ENCODE measurements at regions not wholly inside any gene's neighbourhood (a gene's known extent, or its start where the extent isn't known, plus 50 kb on each side); places are given as distances from the start of the nearest gene placed in this dataset.

DNA sequence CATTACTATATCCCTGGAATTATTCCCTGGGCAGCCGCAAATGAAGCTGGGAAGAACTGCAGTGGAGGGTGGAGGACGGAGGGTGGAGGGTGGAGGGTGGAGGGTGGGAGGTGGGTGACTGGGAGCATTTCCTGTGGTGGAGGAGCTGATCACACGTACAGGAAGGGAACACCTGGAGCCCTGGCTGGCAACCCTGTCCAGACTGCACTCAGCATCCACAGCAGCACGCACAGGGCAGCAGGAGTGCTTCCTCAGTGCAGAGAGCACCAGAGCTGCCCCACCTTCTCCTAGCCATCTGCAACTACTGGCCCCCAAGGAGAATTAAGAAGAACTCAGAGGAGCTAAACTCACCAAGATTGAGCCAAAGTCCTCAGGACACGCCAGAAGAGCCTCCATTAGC is 249.9 kb downstream of the EIPR1 start:
- WGBS (ENCODE audit: low lambda C conversion rate), result 25% methylated on average over 5 of the region's 5 CpGs
- POLR2A ChIA-PET, result interaction anchor here (0.8 to 5.0 kb wide), 29 partner anchors 9 to 1015 kb away, joined by 3 to 71 read pairs (median 5); partner anchors contain the start of genes EIPR1 and MYT1L
- TF ChIP-seq FOSL2 (IDR thresholded peaks at IDR 0.05; ENCODE audit: borderline replicate concordance, low read depth), result no peak
- no peak for TF ChIP-seq MEF2A (IDR thresholded peaks at IDR 0.05; ENCODE audit: borderline replicate concordance, low read depth)
- TF ChIP-seq ELF1 (IDR thresholded peaks at IDR 0.05), result no peak
- TF ChIP-seq, protein P1, sequence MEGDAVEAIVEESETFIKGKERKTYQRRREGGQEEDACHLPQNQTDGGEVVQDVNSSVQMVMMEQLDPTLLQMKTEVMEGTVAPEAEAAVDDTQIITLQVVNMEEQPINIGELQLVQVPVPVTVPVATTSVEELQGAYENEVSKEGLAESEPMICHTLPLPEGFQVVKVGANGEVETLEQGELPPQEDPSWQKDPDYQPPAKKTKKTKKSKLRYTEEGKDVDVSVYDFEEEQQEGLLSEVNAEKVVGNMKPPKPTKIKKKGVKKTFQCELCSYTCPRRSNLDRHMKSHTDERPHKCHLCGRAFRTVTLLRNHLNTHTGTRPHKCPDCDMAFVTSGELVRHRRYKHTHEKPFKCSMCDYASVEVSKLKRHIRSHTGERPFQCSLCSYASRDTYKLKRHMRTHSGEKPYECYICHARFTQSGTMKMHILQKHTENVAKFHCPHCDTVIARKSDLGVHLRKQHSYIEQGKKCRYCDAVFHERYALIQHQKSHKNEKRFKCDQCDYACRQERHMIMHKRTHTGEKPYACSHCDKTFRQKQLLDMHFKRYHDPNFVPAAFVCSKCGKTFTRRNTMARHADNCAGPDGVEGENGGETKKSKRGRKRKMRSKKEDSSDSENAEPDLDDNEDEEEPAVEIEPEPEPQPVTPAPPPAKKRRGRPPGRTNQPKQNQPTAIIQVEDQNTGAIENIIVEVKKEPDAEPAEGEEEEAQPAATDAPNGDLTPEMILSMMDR (IDR thresholded peaks at IDR 0.05), result no peak
- TF ChIP-seq MXI1 (IDR thresholded peaks at IDR 0.05; ENCODE audit: low read depth, low read length), result no peak
- TF ChIP-seq JUND (IDR thresholded peaks at IDR 0.05), result no peak
- TF ChIP-seq NFIC (IDR thresholded peaks at IDR 0.05; ENCODE audit: borderline replicate concordance), result no peak
- TF ChIP-seq TEAD4 (IDR thresholded peaks at IDR 0.05; ENCODE audit: borderline replicate concordance, insufficient read depth), result no peak
- TF ChIP-seq FOXJ3 (CRISPR knock-in tag; IDR thresholded peaks at IDR 0.05), result no peak
- TF ChIP-seq, protein P2, sequence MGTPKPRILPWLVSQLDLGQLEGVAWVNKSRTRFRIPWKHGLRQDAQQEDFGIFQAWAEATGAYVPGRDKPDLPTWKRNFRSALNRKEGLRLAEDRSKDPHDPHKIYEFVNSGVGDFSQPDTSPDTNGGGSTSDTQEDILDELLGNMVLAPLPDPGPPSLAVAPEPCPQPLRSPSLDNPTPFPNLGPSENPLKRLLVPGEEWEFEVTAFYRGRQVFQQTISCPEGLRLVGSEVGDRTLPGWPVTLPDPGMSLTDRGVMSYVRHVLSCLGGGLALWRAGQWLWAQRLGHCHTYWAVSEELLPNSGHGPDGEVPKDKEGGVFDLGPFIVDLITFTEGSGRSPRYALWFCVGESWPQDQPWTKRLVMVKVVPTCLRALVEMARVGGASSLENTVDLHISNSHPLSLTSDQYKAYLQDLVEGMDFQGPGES (IDR thresholded peaks at IDR 0.05; ENCODE audit: low read depth, low read length), result no peak
- TF ChIP-seq, protein P3, sequence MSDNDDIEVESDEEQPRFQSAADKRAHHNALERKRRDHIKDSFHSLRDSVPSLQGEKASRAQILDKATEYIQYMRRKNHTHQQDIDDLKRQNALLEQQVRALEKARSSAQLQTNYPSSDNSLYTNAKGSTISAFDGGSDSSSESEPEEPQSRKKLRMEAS (IDR thresholded peaks at IDR 0.05; ENCODE audit: low read depth), result no peak
- TF ChIP-seq SIN3A (IDR thresholded peaks at IDR 0.05; ENCODE audit: borderline replicate concordance, low read depth, low read length), result no peak
- TF ChIP-seq, protein P4, sequence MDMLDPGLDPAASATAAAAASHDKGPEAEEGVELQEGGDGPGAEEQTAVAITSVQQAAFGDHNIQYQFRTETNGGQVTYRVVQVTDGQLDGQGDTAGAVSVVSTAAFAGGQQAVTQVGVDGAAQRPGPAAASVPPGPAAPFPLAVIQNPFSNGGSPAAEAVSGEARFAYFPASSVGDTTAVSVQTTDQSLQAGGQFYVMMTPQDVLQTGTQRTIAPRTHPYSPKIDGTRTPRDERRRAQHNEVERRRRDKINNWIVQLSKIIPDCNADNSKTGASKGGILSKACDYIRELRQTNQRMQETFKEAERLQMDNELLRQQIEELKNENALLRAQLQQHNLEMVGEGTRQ (IDR thresholded peaks at IDR 0.05; ENCODE audit: borderline replicate concordance, low read depth, low read length), result no peak
- TF ChIP-seq GATA2 (CRISPR knock-in tag; IDR thresholded peaks at IDR 0.05), result no peak
- TF ChIP-seq, protein P5, sequence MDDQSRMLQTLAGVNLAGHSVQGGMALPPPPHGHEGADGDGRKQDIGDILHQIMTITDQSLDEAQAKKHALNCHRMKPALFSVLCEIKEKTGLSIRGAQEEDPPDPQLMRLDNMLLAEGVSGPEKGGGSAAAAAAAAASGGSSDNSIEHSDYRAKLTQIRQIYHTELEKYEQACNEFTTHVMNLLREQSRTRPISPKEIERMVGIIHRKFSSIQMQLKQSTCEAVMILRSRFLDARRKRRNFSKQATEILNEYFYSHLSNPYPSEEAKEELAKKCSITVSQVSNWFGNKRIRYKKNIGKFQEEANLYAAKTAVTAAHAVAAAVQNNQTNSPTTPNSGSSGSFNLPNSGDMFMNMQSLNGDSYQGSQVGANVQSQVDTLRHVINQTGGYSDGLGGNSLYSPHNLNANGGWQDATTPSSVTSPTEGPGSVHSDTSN (IDR thresholded peaks at IDR 0.05), result no peak
- TF ChIP-seq, protein P6, sequence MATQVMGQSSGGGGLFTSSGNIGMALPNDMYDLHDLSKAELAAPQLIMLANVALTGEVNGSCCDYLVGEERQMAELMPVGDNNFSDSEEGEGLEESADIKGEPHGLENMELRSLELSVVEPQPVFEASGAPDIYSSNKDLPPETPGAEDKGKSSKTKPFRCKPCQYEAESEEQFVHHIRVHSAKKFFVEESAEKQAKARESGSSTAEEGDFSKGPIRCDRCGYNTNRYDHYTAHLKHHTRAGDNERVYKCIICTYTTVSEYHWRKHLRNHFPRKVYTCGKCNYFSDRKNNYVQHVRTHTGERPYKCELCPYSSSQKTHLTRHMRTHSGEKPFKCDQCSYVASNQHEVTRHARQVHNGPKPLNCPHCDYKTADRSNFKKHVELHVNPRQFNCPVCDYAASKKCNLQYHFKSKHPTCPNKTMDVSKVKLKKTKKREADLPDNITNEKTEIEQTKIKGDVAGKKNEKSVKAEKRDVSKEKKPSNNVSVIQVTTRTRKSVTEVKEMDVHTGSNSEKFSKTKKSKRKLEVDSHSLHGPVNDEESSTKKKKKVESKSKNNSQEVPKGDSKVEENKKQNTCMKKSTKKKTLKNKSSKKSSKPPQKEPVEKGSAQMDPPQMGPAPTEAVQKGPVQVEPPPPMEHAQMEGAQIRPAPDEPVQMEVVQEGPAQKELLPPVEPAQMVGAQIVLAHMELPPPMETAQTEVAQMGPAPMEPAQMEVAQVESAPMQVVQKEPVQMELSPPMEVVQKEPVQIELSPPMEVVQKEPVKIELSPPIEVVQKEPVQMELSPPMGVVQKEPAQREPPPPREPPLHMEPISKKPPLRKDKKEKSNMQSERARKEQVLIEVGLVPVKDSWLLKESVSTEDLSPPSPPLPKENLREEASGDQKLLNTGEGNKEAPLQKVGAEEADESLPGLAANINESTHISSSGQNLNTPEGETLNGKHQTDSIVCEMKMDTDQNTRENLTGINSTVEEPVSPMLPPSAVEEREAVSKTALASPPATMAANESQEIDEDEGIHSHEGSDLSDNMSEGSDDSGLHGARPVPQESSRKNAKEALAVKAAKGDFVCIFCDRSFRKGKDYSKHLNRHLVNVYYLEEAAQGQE (IDR thresholded peaks at IDR 0.05; ENCODE audit: low read depth, low read length), result no peak
- no peak for TF ChIP-seq RAD21 (IDR thresholded peaks at IDR 0.05; ENCODE audit: low read length)
- no peak for TF ChIP-seq RXRA (IDR thresholded peaks at IDR 0.05; ENCODE audit: borderline replicate concordance, low read depth)
- H2AFZ ChIP-seq (ENCODE audit: low read depth), result peak overlapping the region; percentile 65; the same call in 1 of the 2 replicates
- H3K79me2 ChIP-seq (ENCODE audit: insufficient read depth), result no peaks in the 10 kb centered on the region
- no peaks in the 10 kb centered on the region for H3K9me2 ChIP-seq
- H4K20me1 ChIP-seq (ENCODE audit: insufficient read depth), result no peaks in the 10 kb centered on the region
- peak; percentile 77 for DNase-seq
- no peaks in the 10 kb centered on the region for H3K9me3 ChIP-seq
- CTCF ChIA-PET, result interaction anchor here (0.6 to 2.3 kb wide), 16 partner anchors 9 to 523 kb away, joined by 3 to 15 read pairs (median 4); no protein-coding TSS in a partner anchor
- no peaks in the 10 kb centered on the region for H3K27me3 ChIP-seq (ENCODE audit: insufficient read depth)
- H3K36me3 ChIP-seq (replicated peaks in 1 of 2; ENCODE audit: control insufficient read depth in 1 of 2, insufficient read depth in 2 of 2, low read length in 1 of 2), result no peaks in the 10 kb centered on the region
- H3K4me2 ChIP-seq, result no peak overlapping the region
- H3K4me3 ChIP-seq (ENCODE audit: low read depth in 2 of 2, low read length in 1 of 2), result peak overlapping the region in 1 of 2 experiments; percentile 44; a peak in 2 of 4 replicates
- no peaks in the 10 kb centered on the region for H3F3A ChIP-seq (replicated peaks; ENCODE audit: insufficient read depth)
- H3K27ac ChIP-seq (ENCODE audit: low read depth in 2 of 2, low read length in 1 of 2), result peak overlapping the region; percentile 40 to 100; a peak in 3 of 4 replicates
- H3K4me1 ChIP-seq (ENCODE audit: control insufficient read depth in 1 of 2, insufficient read depth in 2 of 2, low read depth in 1 of 2, low read length in 1 of 2), result peaks cover 0 to 93% of the 10 kb centered on the region in 2 experiments; a peak in 3 of 4 replicates
- no peak overlapping the region for H3K9ac ChIP-seq
